PFSK-1 (cell line): ENCODE measurements at regions not wholly inside any gene's neighbourhood (a gene's known extent, or its start where the extent isn't known, plus 50 kb on each side); places are given as distances from the start of the nearest gene placed in this dataset.

Experiments used
- POLR2AphosphoS5 ChIP-seq: IDR thresholded peaks from 2 replicates; pipeline ENCODE4 v1.6.1; 2012; ENCODE audit warnings: low read depth, mild to moderate bottlenecking, control low read depth, low read length, moderate library complexity
- REST ChIP-seq, 2 experiments: IDR thresholded peaks; 2 replicates each; pipeline versions ENCODE4 v1.6.1 to v1.8.0; 2011 to 2012; ENCODE audit warnings: low read depth in 2 of 2, low read length in 2 of 2, control low read depth in 1 of 2, inconsistent platforms in 1 of 2, mild to moderate bottlenecking in 1 of 2, moderate library complexity in 1 of 2; ENCODE audit not compliant: insufficient read depth in 1 of 2
- SIN3A ChIP-seq: IDR thresholded peaks from 2 replicates; pipeline ENCODE4 v1.6.1; 2012; ENCODE audit warnings: mild to moderate bottlenecking, low read length, moderate library complexity, borderline replicate concordance; ENCODE audit not compliant: insufficient read depth
- TAF1 ChIP-seq: IDR thresholded peaks from 2 replicates; pipeline ENCODE4 v1.6.1; 2012; ENCODE audit warnings: low read length, control low read depth, borderline replicate concordance; ENCODE audit not compliant: insufficient read depth

DNA sequence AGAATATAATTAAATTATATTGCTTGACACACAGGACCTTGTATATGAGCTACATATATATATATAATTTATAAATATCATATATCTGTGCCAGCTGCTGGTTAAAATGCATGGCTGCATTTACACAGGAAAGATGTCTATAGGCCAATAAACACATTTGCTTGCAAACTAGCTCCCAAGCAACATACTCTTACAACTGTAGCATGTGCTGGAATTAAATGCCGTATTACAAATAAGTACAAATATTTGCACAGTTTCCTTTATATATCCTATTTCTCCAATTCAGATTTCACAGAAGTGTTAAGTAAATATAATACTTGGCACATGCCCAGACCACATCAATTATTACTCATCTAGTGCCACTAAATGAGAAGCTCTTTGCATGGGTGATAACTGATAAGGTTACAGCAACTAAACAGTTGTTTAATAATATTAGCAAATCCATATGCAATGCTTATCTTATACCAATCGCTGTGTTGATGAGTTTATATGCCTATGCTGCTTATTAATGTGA, 66.7 kb upstream of the E2F7 start:
- TF ChIP-seq POLR2AphosphoS5 (no peak), TAF1 (no peak), REST (IDR thresholded peaks at IDR 0.05; ENCODE audit: insufficient read depth in 1 of 2, low read depth in 2 of 2, low read length in 2 of 2) (no peak), SIN3A (no peak)
